ENCODE measurements at regions not wholly inside any gene's neighbourhood (a gene's known extent, or its start where the extent isn't known, plus 50 kb on each side); places are given as distances from the start of the nearest gene placed in this dataset.
A peak's percentile ranks its signal among the peaks of the same experiment; 100 is the strongest.

DNA sequence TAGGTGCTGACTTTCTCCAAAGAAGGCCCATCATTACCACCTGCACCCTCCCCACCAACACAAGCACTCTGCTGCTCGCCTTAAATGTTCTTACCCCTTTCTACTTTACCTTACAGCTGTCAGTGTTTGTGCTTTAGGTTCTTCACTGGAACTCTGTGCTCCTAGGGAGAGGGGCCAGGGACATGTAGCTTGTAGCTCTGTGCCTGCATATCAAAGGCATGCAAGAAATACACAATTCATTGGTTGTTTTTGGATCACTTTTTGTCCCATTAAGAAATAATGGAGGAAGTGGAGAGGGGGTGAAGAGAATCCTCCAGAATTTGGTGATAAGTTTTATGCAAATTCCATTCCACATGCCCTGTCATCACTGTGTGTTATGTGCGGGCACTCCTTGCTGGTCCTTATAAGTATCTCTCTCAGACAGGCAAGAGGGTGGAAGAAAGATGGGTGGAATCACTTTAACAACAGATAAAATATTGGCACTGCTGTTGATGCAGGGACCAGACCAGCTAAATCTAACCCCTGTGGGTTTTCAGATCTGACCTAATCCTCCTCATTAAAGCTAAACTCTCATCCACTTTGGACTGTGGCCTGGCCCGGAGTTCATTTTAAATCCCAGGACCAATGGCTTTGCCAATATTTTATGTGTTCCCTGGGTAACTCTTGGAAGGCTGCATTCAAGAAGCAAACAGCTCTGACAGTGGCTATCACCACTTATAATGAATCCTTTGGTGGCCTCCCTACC, 375.8 kb upstream of the NFE2L3 start:
- no peak overlapping the region for H3K4me3 ChIP-seq
- H3K27ac ChIP-seq: no peak overlapping the region

DNA sequence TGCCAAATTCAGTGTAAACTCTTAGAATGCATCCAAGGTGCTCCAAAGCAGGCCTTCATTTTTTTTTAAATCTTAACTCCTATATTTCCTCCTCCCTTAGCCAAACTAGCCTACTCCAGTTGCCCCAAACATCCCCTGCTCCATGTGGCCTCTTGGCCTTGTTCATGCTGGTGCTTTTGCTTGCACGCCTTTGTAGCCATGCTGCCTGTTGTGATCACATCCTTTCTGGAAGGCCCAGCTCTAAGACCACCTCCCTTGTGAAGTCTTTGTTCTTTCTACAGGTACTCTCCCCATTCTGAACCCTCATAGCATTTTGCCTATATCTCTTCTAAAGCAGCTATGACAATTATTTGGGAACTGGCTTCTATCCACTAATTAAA, 375.3 kb upstream of the NFE2L3 start:
- no peak overlapping the region for H3K27ac ChIP-seq
- no peak overlapping the region for H3K4me3 ChIP-seq

- Histone ChIP-seq H3K4me3 (no peak overlapping the region), H3K27ac (no peak overlapping the region)
These were observed 373.9 kb upstream of the NFE2L3 start for GRCh38 chr7:25777969-25778708.

GRCh38 chr7:25779002-25779546, 372.9 kb upstream of the NFE2L3 start:
- no peak overlapping the region for H3K4me3 ChIP-seq
- H3K27ac ChIP-seq: no peak overlapping the region

GRCh38 chr7:25780904-25781303, 371.1 kb upstream of the NFE2L3 start:
- Histone ChIP-seq H3K4me3 (no peak overlapping the region), H3K27ac (no peak overlapping the region)

- Histone ChIP-seq H3K4me3 (no peak overlapping the region), H3K27ac (no peak overlapping the region)
These were observed 370.3 kb upstream of the NFE2L3 start for GRCh38 chr7:25781704-25782103.

DNA sequence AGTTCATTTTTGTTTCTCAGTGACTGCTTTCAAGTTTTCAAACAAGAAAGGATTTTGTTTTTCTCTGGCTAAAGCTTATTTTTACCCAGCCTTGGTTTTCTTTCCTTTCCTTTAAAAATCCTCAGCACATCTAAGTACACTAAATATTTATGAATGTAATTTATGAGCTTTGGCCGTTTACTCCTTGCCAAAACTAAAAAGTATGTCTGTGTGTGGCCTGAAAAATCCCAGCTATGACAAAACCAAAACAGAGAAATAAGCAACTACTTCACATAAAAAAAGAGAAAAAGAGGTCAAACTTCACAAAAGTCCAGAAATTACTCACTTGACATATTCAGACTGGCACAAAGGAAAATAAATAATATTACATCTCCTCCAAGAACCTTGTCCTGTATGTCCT, 365.1 kb upstream of the NFE2L3 start:
- Histone ChIP-seq H3K4me3 (no peak overlapping the region), H3K27ac (peak overlapping the region in 4 of 21 experiments; percentile 13 to 65 (median 20))

DNA sequence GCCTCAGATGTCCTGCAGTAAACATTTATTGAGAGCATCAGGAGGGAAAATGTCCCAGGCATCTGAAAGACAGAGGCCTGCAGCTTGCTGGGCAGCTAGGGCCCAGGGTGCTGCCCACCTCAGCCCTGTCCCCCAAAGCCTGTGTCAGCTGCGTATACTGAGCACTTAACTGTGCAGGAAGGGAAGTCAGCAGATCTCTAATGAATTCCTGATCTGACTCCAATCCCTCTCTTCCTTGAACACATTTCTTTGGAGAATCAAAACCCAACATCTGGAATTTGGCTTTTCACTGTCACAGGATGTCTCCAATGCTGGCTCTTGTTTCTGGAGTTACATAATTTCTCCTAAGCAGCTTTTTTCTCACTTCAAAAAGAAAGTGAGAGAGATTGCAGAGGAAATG, 364.7 kb upstream of the NFE2L3 start:
- Histone ChIP-seq H3K4me3 (no peak overlapping the region), H3K27ac (peak overlapping the region in 4 of 21 experiments; percentile 13 to 65 (median 20))

DNA sequence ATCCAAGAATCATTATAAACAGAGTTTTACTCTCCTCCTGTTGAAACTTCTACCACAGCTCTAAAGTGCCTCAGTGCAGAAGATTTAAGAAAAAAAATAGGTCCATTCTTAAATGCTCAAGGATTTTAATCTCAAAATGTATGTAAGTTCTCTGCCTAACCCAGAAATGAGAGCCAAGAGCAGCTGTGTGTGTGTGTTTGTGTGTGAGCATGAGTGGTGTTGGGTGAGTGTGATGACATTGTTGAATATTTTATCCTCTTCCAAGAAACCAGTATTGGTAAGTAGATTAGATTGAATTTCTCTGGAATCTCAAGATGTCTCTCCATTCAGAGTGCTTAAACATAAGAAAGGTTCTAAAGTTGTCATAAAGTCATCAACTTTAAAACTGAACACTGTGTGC, 363.6 kb upstream of the NFE2L3 start:
- Histone ChIP-seq H3K27ac (peak overlapping the region in 5 of 21 experiments; percentile 26 to 65 (median 31)), H3K4me3 (no peak overlapping the region)

GRCh38 chr7:25788961-25789620, 362.9 kb upstream of the NFE2L3 start:
- no peak overlapping the region for H3K27ac ChIP-seq
- no peak overlapping the region for H3K4me3 ChIP-seq

- Histone ChIP-seq H3K4me3 (no peak overlapping the region), H3K27ac (peak overlapping the region in 1 of 21 experiments; percentile 31)
These were observed 362.0 kb upstream of the NFE2L3 start for GRCh38 chr7:25789701-25790640.

GRCh38 chr7:25790963-25791362, 361.0 kb upstream of the NFE2L3 start:
- Histone ChIP-seq H3K4me3 (no peak overlapping the region), H3K27ac (peak overlapping the region in 1 of 21 experiments; percentile 31)

DNA sequence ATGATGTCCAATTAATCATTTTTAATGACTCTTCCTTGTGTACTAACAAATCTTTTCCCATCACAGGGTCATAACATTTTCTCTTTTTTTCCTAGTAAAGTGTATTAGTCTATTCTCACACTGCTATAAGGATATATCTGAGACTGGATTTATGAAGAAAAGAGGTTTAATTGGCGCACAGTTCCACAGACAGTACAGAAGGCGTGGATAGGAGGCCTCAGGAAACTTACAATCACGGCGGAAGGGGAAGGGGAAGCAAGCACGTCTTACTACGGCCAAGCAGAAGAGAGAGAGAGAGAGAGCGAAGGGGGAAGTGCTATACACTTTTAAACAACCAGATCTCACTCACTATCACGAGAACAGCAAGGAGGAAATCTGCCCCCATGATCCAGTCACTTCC, 359.4 kb upstream of the NFE2L3 start:
- Histone ChIP-seq H3K4me3 (no peak overlapping the region), H3K27ac (no peak overlapping the region)

DNA sequence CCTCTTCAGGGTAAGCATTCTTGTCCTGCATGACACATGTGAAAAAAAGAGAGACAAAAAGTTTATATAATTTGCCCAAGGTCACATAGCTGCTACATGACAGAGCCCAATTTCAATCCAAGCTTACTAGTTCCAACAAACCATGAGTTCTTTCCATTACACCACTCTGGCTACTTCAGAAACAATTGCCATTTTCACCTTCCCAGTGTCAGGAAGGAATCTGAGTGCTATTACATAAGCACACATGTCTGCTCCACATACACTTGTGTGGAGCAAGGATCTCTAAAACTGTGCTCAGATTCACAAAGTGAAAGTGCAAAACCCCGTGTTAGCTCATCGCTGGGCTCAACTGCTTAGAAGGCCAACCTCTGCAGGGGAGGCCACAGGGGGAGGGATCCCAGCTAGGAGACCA, 356.2 kb upstream of the NFE2L3 start:
- Histone ChIP-seq H3K4me3 (no peak overlapping the region), H3K27ac (peak overlapping the region in 1 of 21 experiments; percentile 25)

DNA sequence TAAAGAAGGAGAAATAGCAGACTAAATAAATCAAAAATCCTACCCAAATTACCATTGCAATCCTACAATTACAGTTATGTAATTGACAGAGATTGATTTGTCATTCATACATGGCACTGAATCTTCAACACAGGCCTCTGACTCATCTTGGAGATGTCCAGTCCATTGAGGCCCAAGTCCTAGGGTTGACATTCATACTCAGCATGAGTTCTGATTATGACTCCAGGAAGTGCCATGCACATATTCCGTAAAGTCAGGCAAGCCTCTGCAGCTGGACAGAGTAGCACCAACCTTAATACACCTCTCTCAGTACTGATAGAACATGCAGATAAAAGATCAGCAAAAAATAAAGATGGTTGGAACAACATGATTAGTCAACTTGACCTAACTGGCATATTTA, 353.7 kb upstream of the NFE2L3 start:
- no peak overlapping the region for H3K4me3 ChIP-seq
- no peak overlapping the region for H3K27ac ChIP-seq

- H3K27ac ChIP-seq: no peak overlapping the region
These were observed 350.8 kb upstream of the NFE2L3 start for GRCh38 chr7:25801214-25801613.

DNA sequence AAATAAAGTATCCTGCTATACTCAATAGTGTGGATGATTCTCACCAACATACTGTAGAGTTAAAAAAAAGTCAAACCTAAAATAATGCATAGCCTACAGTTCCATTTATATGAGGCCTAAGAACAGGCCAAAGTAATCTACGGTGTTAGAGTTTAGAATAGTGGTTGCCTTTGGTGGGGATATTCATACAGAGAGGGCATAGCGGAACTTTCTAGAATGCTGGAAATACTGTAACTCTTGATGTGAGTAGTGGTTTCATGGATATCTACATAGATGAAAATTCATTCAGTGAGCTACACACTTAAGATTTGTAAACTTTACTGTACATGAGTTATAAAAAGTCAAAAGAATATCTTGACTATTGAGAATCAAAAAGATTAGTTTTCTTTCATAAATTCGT, 349.9 kb upstream of the NFE2L3 start:
- H3K4me3 ChIP-seq: no peak overlapping the region
- no peak overlapping the region for H3K27ac ChIP-seq

More at GRCh38 chr7:25801214-25801613, 350.8 kb upstream of the NFE2L3 start:
- no peak overlapping the region for H3K4me3 ChIP-seq

DNA sequence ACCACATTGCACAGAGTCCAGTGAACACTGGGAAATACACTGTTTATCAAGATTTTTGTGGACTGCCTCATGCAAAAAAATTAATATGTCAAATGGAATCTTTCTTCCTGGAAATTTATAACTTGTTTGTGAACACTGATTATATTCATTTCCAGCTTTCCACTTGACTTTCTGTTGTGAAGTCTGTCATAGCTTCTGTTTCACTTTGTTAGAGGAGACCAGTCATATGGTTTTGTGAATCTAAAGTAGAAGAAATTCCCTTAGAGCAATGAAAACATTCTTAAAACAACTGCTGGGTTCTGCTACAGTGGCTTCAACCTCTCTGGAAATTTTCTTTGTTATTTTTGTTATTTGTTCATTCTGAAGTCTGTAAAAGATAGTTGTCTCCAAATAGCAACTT, 349.5 kb upstream of the NFE2L3 start:
- no peak overlapping the region for H3K27ac ChIP-seq
- no peak overlapping the region for H3K4me3 ChIP-seq

DNA sequence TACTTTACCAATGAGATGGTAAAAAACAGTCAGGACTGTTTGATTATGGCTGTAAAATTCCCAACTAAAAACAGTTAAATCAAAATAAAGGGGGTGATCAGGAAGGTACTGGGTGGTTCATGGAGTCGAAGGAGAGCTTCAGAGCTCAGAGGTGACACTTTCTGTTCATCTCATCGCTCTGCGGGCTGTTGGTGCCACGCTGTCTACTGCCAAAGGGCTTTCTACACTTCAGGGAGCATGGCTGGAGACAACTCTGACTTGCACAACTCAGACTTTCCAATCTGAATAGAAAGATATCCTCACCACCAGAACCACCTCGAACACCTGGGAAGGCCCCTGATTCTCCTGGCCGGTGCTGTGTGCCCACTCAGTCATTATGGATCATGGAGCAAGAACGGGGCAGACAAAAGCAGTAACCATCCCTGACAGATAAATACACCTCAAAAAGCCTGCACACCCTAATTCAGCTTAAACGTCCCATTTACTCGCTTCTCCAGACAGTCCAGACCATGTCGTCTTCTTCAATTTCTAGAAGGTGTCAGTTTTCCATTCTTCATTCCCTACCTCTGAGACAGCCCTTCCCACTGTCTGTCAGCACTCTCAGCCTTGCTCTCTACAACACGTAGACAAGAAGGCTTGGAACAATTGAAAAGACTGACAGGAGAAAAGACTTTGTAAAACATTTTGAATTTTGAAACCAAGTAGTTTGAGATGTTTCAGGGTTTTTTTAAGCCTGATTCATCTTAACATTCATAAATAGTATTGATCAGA, 348.7 kb upstream of the NFE2L3 start:
- Histone ChIP-seq H3K4me3 (no peak overlapping the region), H3K27ac (peak overlapping the region in 3 of 21 experiments; percentile 23 to 38 (median 27))
